ENCODE measurements at regions not wholly inside any gene's neighbourhood (a gene's known extent, or its start where the extent isn't known, plus 50 kb on each side); places are given as distances from the start of the nearest gene placed in this dataset.
A peak's percentile ranks its signal among the peaks of the same experiment; 100 is the strongest.

DNA sequence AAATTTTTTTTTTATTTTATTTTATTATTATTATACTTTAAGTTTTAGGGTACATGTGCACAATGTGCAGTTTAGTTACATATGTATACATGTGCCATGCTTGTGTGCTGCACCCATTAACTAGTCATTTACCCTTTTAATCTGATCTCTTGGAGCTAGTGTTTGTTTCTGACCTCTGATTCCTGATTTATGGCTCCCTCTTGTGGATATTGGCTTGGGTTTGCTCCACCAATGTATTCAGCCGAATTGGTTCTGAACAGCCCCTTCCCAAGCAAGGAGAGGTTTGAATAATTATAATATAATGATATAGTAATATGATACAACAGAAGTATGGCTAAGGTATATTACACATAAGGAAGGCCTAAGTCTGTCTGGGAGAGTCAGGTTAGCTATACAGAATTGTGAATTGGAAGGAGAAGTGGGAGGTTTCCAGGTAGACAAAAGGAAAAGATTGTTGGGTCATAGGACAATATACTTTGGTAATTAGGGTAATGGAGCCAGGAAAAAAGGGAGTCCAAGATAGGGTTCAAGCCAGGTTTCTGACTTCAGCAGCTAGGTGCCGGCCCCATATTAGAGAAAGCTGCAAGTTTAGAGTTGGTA lies 53.1 kb upstream of the HMCN1 start:
- DNase-seq, result peak; percentile 64
- in situ Hi-C loops (cut with MboI; ENCODE audit: low pct_unique_long_range_greater_than_20kb, low sequenced_read_pairs), result no loop called here

DNA sequence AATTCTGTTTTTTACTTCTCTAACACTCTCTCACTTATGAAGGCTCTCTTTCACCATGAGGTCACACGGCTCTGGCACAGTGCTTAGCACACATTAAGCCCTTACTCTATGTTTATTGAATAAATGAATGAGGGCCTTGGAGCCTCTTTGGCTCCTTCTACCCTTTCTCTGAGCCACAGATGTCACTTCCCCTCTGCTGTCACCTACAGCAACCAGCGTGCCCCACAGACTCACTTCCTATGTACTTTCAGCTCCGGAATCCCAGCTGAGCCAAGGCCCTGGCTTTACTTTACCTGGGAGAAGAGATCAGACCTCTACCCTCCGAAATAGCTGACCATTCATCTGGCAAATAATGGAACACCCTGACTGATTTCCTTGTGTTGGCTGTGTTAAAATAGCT lies 53.7 kb upstream of the HMCN1 start:
- in situ Hi-C loops (cut with MboI; ENCODE audit: low pct_unique_long_range_greater_than_20kb, low sequenced_read_pairs), result no loop called here
- no peak for DNase-seq

- in situ Hi-C loops (cut with MboI; ENCODE audit: low pct_unique_long_range_greater_than_20kb, low sequenced_read_pairs), result no loop called here
- no peak for DNase-seq
These were observed 55.0 kb upstream of the HMCN1 start for GRCh38 chr1:185679220-185679619.

DNA sequence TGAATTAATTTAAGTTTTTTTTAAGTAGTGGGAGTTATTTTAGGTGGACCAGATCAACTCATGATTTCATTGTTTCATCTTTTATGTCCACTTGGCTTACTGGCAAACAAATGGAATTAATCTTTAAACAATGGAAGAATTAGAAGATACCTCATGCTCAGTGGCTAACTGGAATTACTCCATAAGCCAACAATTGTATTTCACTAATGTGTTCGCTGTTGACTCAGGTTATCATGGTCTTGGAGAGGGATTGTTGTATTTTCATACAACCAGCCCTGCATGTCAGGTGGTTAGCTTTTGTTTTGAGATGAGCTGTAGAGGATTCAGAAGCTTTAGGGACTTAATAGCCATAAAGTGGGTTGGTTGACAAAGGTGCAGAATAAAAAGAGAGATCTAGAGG lies 57.2 kb upstream of the HMCN1 start:
- DNase-seq, result no peak
- in situ Hi-C loops (cut with MboI; ENCODE audit: low pct_unique_long_range_greater_than_20kb, low sequenced_read_pairs), result no loop called here

- in situ Hi-C loops (cut with MboI; ENCODE audit: low pct_unique_long_range_greater_than_20kb, low sequenced_read_pairs), result no loop called here
- DNase-seq, result peak; percentile 32
These were observed 60.0 kb upstream of the HMCN1 start for GRCh38 chr1:185674201-185674600.

DNA sequence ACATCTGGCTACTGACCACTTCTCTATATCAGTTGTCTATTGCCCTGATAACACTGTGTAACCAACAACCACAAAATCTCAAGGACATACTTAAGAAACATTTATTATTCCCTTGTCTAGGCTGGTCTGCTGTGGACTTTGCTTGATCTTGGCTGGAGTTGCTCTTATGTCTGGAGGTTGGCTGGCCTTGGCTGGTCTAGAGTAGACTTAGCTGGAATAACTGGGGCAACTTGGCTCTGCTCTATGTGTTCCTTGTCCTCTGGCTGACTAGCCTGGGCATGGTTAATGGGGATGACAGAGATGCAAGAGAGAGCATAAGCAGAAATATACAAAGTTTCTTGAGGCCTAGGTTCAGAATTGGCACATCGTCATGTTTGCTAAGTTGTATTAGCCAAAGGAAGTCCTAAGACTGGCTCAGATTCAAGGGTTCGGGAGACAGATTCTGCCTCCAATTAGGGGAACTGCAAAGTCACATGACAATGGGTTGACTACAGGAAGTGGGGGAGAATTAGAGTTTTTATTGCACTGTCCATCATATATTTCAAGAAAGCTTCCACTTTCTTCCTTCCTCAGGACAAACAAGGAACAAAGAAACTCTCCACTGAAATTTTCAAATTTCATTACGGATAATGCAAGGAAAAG lies 61.4 kb upstream of the HMCN1 start:
- DNase-seq, result peak; percentile 51
- in situ Hi-C loops (cut with MboI; ENCODE audit: low pct_unique_long_range_greater_than_20kb, low sequenced_read_pairs), result no loop called here

- in situ Hi-C loops (cut with MboI; ENCODE audit: low pct_unique_long_range_greater_than_20kb, low sequenced_read_pairs), result no loop called here
- no peak for DNase-seq
These were observed 64.0 kb upstream of the HMCN1 start for GRCh38 chr1:185670187-185670627.

DNA sequence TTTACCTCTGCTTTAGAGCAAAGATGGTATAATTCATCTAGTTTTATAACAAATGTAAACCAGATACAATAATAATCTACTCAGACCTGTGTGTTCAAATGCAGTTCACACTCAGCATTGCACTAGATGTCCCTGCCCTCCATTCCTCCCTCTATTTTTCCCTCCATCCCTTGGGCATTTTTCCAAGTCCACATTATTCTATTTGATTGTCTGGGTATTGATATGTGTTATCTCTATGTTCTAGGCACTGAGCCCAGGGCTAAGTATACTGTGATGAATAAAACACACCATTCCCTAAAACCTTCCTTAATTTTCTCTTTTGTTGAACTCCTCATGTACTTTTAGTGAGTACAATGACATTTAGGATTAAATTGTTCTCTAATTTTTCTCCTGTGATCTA lies 66.2 kb upstream of the HMCN1 start:
- in situ Hi-C loops (cut with MboI; ENCODE audit: low pct_unique_long_range_greater_than_20kb, low sequenced_read_pairs), result no loop called here
- no peak for DNase-seq

GRCh38 chr1:185666582-185666981 lies 67.6 kb upstream of the HMCN1 start:
- in situ Hi-C loops (cut with MboI; ENCODE audit: low pct_unique_long_range_greater_than_20kb, low sequenced_read_pairs), result no loop called here
- DNase-seq, result no peak

DNA sequence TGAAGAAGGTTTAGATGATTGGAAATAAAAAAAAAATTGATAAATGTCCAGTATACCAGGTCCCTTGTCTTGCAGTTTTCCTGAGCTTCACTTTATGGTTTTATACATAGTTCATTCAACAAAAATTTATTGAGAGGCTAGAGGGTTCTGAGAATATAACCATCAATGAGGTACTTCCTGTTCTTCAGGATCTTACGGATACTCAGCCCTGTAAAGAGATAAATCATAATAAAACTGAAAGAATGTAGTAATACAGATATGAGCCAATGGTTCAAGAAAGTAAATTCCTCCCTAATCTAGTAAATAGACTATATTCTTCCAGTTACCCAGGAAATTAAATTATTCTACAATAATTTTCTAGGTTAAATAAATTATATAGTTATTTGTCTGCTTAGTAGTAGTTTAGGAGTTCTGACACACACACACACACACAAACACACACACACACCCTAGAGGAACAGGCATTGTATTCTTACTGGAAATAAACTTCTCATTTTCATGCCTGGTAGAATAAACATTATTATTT lies 70.4 kb upstream of the HMCN1 start:
- in situ Hi-C loops (cut with MboI; ENCODE audit: low pct_unique_long_range_greater_than_20kb, low sequenced_read_pairs), result no loop called here
- DNase-seq, result no peak

GRCh38 chr1:185663332-185663731 lies 70.9 kb upstream of the HMCN1 start:
- in situ Hi-C loops (cut with MboI; ENCODE audit: low pct_unique_long_range_greater_than_20kb, low sequenced_read_pairs), result no loop called here
- DNase-seq, result no peak

DNA sequence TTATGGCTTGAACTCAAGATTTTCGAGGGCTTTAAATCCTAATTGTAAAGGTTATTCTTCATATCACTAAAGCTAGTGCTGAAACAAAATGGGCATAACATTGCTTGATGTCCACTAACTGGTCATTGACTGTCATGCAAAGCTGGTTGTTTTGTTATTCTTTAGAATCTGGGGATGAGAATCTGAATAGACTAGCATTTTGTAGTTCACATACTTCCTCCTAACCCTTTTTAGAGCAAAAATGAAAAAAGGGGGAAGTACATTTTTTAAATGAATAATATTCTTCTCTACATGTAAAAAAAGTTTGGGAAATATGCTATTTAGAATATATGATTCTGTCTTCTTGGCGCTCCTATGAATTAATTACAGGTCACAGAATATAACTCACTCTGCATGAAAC lies 72.2 kb upstream of the HMCN1 start:
- in situ Hi-C loops (cut with MboI; ENCODE audit: low pct_unique_long_range_greater_than_20kb, low sequenced_read_pairs), result no loop called here
- no peak for DNase-seq

DNA sequence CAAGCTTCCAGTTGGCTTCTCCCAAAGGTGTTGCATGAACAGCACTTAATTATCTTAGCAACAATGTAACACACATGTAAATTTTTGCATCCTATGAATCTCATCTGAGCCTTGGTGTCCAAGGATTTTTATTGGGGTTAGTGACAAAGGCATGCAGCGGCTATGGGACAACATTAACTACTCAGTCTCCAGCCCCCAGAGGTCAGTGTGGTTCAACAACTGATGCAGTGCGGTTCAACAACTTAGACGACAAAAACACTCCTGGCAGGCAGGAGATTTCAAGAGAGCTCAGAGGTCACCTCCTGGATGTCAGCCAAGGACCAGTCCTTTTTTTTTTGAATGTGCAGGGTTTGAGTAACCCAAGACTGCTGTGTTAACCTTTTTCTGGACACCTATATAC lies 77.5 kb upstream of the HMCN1 start:
- in situ Hi-C loops (cut with MboI; ENCODE audit: low pct_unique_long_range_greater_than_20kb, low sequenced_read_pairs), result no loop called here
- DNase-seq, result no peak

GRCh38 chr1:185654952-185655314 lies 79.3 kb upstream of the HMCN1 start:
- in situ Hi-C loops (cut with MboI; ENCODE audit: low pct_unique_long_range_greater_than_20kb, low sequenced_read_pairs), result no loop called here

GRCh38 chr1:185654199-185654951 lies 79.8 kb upstream of the HMCN1 start:
- in situ Hi-C loops (cut with MboI; ENCODE audit: low pct_unique_long_range_greater_than_20kb, low sequenced_read_pairs), result no loop called here
- no peak for DNase-seq

More at GRCh38 chr1:185654952-185655314, 79.3 kb upstream of the HMCN1 start:
- DNase-seq, result no peak

GRCh38 chr1:185653615-185654014 lies 80.6 kb upstream of the HMCN1 start:
- in situ Hi-C loops (cut with MboI; ENCODE audit: low pct_unique_long_range_greater_than_20kb, low sequenced_read_pairs), result no loop called here
- no peak for DNase-seq

GRCh38 chr1:185652348-185652747 lies 81.8 kb upstream of the HMCN1 start:
- peak; percentile 31 for DNase-seq
- in situ Hi-C loops (cut with MboI; ENCODE audit: low pct_unique_long_range_greater_than_20kb, low sequenced_read_pairs), result no loop called here

- in situ Hi-C loops (cut with MboI; ENCODE audit: low pct_unique_long_range_greater_than_20kb, low sequenced_read_pairs), result no loop called here
These were observed 83.5 kb upstream of the HMCN1 start for GRCh38 chr1:185650602-185651230.

GRCh38 chr1:185648858-185649589 lies 85.2 kb upstream of the HMCN1 start:
- DNase-seq, result no peak
- in situ Hi-C loops (cut with MboI; ENCODE audit: low pct_unique_long_range_greater_than_20kb, low sequenced_read_pairs), result no loop called here

More at GRCh38 chr1:185650602-185651230, 83.5 kb upstream of the HMCN1 start:
- DNase-seq, result no peak

All from KBM-7 (cell line).